HG03571 (cell line): ENCODE measurements at regions not wholly inside any gene's neighbourhood (a gene's known extent, or its start where the extent isn't known, plus 50 kb on each side); places are given as distances from the start of the nearest gene placed in this dataset.

ENCODE experiments used
- ATAC-seq: cut with Tn5 transposase; IDR thresholded peaks from one replicate; pipeline ENCODE4 v1.9.1; 2021; ENCODE audit not compliant: unreplicated experiment

- ATAC-seq = no peak
Measured at GRCh38 chr10:111493024-111493625, 416.3 kb downstream of the ADRA2A start.

- ATAC-seq = no peak
Measured at GRCh38 chr10:111498560-111498959, 421.7 kb downstream of the ADRA2A start.

GRCh38 chr10:111504376-111504775 lies 427.5 kb downstream of the ADRA2A start:
- ATAC-seq = no peak

GRCh38 chr10:111506266-111507034 lies 429.6 kb downstream of the ADRA2A start:
- no peak for ATAC-seq

- no peak for ATAC-seq
Measured at GRCh38 chr10:111511751-111512150, 434.9 kb downstream of the ADRA2A start.

GRCh38 chr10:111515264-111515663 lies 438.4 kb downstream of the ADRA2A start:
- no peak for ATAC-seq

- no peak for ATAC-seq
Measured at GRCh38 chr10:111515706-111516105, 438.9 kb downstream of the ADRA2A start.

- no peak for ATAC-seq
Measured at GRCh38 chr10:111516144-111516543, 439.3 kb downstream of the ADRA2A start.

GRCh38 chr10:111522141-111522540 lies 445.3 kb downstream of the ADRA2A start:
- ATAC-seq = no peak

GRCh38 chr10:111522551-111522950 lies 445.7 kb downstream of the ADRA2A start:
- no peak for ATAC-seq

GRCh38 chr10:111523016-111523415 lies 446.2 kb downstream of the ADRA2A start:
- ATAC-seq = no peak

GRCh38 chr10:111524134-111524533 lies 447.3 kb downstream of the ADRA2A start:
- no peak for ATAC-seq

GRCh38 chr10:111525696-111526095 lies 448.9 kb downstream of the ADRA2A start:
- ATAC-seq = no peak

DNA sequence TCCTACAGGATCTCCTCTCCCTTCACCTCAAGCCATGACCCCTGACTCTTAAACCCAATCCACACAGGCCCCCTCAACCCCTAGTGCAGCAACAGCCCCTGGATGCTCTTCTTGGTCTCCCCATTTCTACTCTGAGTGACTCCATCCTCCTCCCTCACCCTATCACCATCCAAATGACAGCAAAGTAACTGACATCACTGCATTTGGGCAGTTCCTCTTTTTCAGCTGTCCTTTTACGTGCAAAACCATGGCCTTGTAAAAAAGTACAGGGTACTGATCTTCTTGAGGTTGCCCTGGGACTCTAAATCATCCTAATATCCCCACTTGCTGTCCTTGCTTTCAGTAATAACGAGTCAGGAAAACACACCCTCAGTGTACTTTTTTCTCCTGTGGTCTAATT lies 454.9 kb downstream of the ADRA2A start:
- ATAC-seq = no peak

GRCh38 chr10:111532139-111532538 lies 455.3 kb downstream of the ADRA2A start:
- ATAC-seq = no peak

DNA sequence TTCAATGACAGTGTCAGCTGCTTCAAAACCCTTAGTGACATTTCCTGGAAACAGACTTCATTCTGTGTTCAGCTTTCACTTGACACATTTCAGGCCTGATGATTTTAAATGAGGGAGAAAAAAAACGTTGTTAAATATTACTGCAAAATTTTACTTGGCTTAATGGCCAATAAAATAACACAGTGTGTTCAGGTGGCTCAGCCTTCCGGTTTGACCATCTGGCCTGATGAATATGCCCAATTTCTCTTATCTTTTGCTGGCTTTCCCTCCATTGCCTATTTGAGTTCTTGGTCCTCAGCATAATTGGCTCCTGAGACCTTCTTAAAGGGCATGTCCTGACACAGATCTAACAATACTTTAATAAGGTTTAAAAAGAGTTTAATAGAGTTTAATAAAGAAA lies 462.4 kb downstream of the ADRA2A start:
- ATAC-seq = no peak

DNA sequence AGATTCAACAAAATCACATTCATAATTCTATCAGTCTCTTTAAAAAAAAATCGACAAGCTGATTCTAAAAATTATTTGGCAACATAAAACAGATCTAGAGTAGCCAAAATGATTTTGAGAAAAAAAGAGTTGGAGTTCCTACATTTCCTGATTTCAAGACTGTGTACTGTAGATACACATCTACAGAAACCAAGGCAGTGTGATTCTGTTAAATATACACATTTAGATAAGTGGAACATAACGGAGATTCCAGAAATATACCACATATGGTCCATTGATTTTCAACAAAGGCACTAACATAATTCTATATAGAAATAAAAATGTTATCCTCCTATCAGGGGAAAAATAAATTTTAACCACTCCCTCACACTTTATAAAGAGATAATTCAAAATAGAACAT lies 467.0 kb downstream of the ADRA2A start:
- no peak for ATAC-seq

- ATAC-seq = no peak
Measured at GRCh38 chr10:111545861-111546605, 469.2 kb downstream of the ADRA2A start.

DNA sequence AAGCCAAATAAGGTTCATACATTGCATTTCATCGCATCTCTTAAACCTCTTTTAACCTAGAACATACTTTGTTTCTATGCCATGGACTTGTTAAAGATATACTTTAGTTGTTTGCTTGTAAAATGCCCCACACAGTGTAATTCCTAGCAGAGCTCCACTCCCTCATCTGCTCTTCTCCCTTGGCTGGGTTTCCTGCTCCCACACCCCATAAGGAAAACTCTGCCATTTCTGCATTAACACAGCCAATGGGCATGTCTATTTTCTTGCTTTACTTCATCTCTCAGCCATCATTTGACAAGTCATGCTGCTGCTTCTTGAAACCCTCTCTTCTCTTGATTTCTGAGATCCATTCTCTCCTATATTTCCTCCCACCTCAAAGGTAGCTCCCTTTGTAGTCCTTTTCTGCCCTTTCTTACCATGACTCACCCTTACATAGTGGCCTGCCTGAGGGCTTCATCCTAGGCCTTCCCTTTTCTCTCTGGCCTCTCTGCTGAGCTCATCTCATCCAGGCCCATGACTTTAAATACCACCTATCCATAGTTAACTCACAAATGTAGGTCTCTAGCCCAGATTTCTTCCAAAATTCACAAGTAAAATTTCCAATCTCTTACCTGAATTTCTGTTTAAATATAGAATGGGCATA lies 471.4 kb downstream of the ADRA2A start:
- ATAC-seq = no peak

DNA sequence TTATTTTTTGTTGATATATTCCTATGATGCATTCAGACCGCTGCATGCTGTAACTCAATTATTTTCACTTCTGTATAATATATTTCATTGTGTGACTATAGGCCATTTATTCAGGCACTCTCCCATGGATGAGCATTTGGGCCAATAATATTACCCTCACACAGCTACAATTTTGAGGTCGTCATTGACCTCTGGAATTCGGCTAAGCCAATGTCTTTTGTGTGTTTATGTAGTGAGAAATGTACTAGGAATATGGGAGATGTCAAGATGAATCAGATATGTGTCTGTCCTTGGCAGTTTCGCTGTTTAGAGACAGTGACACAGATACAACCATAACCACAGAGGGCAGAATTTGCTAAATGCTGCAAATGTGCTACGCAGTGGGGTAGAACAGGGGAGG lies 474.2 kb downstream of the ADRA2A start:
- no peak for ATAC-seq

GRCh38 chr10:111556666-111557065 lies 479.8 kb downstream of the ADRA2A start:
- no peak for ATAC-seq

- ATAC-seq = no peak
Measured at GRCh38 chr10:111558211-111558610, 481.4 kb downstream of the ADRA2A start.
